Loucy (cell line): ENCODE measurements at regions not wholly inside any gene's neighbourhood (a gene's known extent, or its start where the extent isn't known, plus 50 kb on each side); places are given as distances from the start of the nearest gene placed in this dataset.
"Not testable (repeated sequence)": the region's sequence is repeated elsewhere in the genome, so short reads cannot be mapped to it uniquely, and the experiment has no call there.

ENCODE experiments used
- H2AFZ ChIP-seq: fragments of 200-600 bp; sonication (generic); 2 replicates; pipeline ENCODE4 v1.6.0; 2016; ENCODE audit warnings: antibody characterized with exemption, mild to moderate bottlenecking, low read length, moderate library complexity
- H3F3A ChIP-seq: fragments of 200-600 bp; 2 replicates; pipeline ENCODE4 v1.6.0; 2016; ENCODE audit warnings: antibody characterized with exemption, low read depth, mild to moderate bottlenecking
- H3K27me3 ChIP-seq: fragments of 200-600 bp; sonication (generic); 2 replicates; pipeline ENCODE4 v1.6.1; 2014; ENCODE audit warnings: low read length, mild to moderate bottlenecking; ENCODE audit not compliant: insufficient read depth, poor library complexity, severe bottlenecking
- H3K36me3 ChIP-seq: fragments of 200-600 bp; sonication (generic); 2 replicates; pipeline ENCODE4 v1.6.1; 2016; ENCODE audit warnings: low read length; ENCODE audit not compliant: insufficient read depth
- H3K4me1 ChIP-seq: fragments of 200-600 bp; sonication (generic); 2 replicates; pipeline ENCODE4 v1.5.1; 2014; ENCODE audit warnings: low read length, mild to moderate bottlenecking; ENCODE audit not compliant: insufficient read depth, poor library complexity, severe bottlenecking
- H3K4me2 ChIP-seq: fragments of 200-600 bp; sonication (generic); 2 replicates; pipeline ENCODE4 v1.6.0; 2014; ENCODE audit warnings: antibody characterized with exemption, low read length, low read depth, mild to moderate bottlenecking; ENCODE audit not compliant: poor library complexity, severe bottlenecking
- H3K4me3 ChIP-seq: fragments of 200-600 bp; sonication (generic); 2 replicates; pipeline ENCODE4 v1.5.1; 2014; ENCODE audit warnings: low read length, mild to moderate bottlenecking, mixed read lengths; ENCODE audit not compliant: poor library complexity, severe bottlenecking
- H3K79me2 ChIP-seq: fragments of 200-600 bp; sonication (generic); 2 replicates; pipeline ENCODE4 v1.6.1; 2014; ENCODE audit warnings: low read length; ENCODE audit not compliant: insufficient read depth
- H3K9ac ChIP-seq: fragments of 200-600 bp; sonication (generic); 2 replicates; pipeline ENCODE4 v1.6.0; 2014; ENCODE audit warnings: mild to moderate bottlenecking, low read depth, low read length, moderate library complexity; ENCODE audit not compliant: poor library complexity, severe bottlenecking
- H3K9me2 ChIP-seq: fragments of 200-600 bp; sonication (generic); replicated peaks from 2 replicates; pipeline ENCODE4 v1.6.1; 2016; ENCODE audit warnings: low read depth, low read length, mixed read lengths
- H3K9me3 ChIP-seq: fragments of 200-600 bp; sonication (generic); 2 replicates; pipeline ENCODE4 v1.6.1; 2014; ENCODE audit warnings: mild to moderate bottlenecking, antibody characterized with exemption, low read length, low read depth; ENCODE audit not compliant: insufficient read depth
- H4K20me1 ChIP-seq: fragments of 200-600 bp; sonication (generic); 2 replicates; pipeline ENCODE4 v1.6.0; 2014; ENCODE audit warnings: antibody characterized with exemption, low read length, mild to moderate bottlenecking; ENCODE audit not compliant: insufficient read depth, poor library complexity, severe bottlenecking
- CTCF ChIP-seq: fragments of 200-600 bp; sonication (generic); conservative IDR thresholded peaks from 2 replicates; pipeline ENCODE4 v1.5.1; 2014; ENCODE audit warnings: mild to moderate bottlenecking, antibody characterized with exemption, low read length
- EZH2phosphoT487 ChIP-seq: fragments of 200-600 bp; IDR thresholded peaks from 2 replicates; pipeline ENCODE4 v1.6.1; 2018; ENCODE audit warnings: antibody characterized with exemption, mild to moderate bottlenecking, moderate library complexity, borderline replicate concordance

- H3K4me3 ChIP-seq: no peak overlapping the region
- H4K20me1 ChIP-seq: no peaks in the 10 kb centered on the region
- no peak overlapping the region for H3K4me2 ChIP-seq
- no peaks in the 10 kb centered on the region for H3K4me1 ChIP-seq
- H3K9ac ChIP-seq: no peak overlapping the region
- H3K9me3 ChIP-seq: no peaks in the 10 kb centered on the region
- H3F3A ChIP-seq: no peaks in the 10 kb centered on the region
- H3K9me2 ChIP-seq: no peaks in the 10 kb centered on the region
- no peaks in the 10 kb centered on the region for H3K36me3 ChIP-seq
- no peak overlapping the region for H2AFZ ChIP-seq
- no peaks in the 10 kb centered on the region for H3K79me2 ChIP-seq
- no peaks in the 10 kb centered on the region for H3K27me3 ChIP-seq
- TF ChIP-seq EZH2phosphoT487 (no peak), CTCF (no peak)
Observed at GRCh38 chr6:114879693-114880092, 536.9 kb upstream of the HS3ST5 start.

GRCh38 chr6:114878091-114878490, 535.3 kb upstream of the HS3ST5 start:
- Histone ChIP-seq H4K20me1 (no peaks in the 10 kb centered on the region), H3K79me2 (no peaks in the 10 kb centered on the region), H3K4me3 (no peak overlapping the region), H2AFZ (no peak overlapping the region), H3K4me2 (no peak overlapping the region), H3K9me2 (no peaks in the 10 kb centered on the region), H3K36me3 (no peaks in the 10 kb centered on the region), H3K4me1 (no peaks in the 10 kb centered on the region), H3F3A (no peaks in the 10 kb centered on the region), H3K9me3 (no peaks in the 10 kb centered on the region), H3K27me3 (no peaks in the 10 kb centered on the region), H3K9ac (no peak overlapping the region)
- TF ChIP-seq CTCF (no peak), EZH2phosphoT487 (no peak)

GRCh38 chr6:114874410-114874809, 531.6 kb upstream of the HS3ST5 start:
- Histone ChIP-seq H3K36me3 (no peaks in the 10 kb centered on the region), H3F3A (no peaks in the 10 kb centered on the region), H3K4me1 (no peaks in the 10 kb centered on the region), H4K20me1 (no peaks in the 10 kb centered on the region), H3K4me2 (no peak overlapping the region), H3K9me3 (no peaks in the 10 kb centered on the region), H3K27me3 (no peaks in the 10 kb centered on the region), H3K4me3 (no peak overlapping the region), H2AFZ (no peak overlapping the region), H3K9ac (no peak overlapping the region), H3K9me2 (no peaks in the 10 kb centered on the region), H3K79me2 (no peaks in the 10 kb centered on the region)
- TF ChIP-seq CTCF (no peak), EZH2phosphoT487 (no peak)

GRCh38 chr6:114865506-114865905, 522.7 kb upstream of the HS3ST5 start:
- not testable (repeated sequence) for H3K9ac ChIP-seq, H3K4me2 ChIP-seq, H4K20me1 ChIP-seq, H2AFZ ChIP-seq, H3F3A ChIP-seq, H3K9me3 ChIP-seq, H3K27me3 ChIP-seq, H3K4me3 ChIP-seq, H3K4me1 ChIP-seq, H3K36me3 ChIP-seq, H3K9me2 ChIP-seq, H3K79me2 ChIP-seq
